WTC11 (cell line): ENCODE measurements at regions not wholly inside any gene's neighbourhood (a gene's known extent, or its start where the extent isn't known, plus 50 kb on each side); places are given as distances from the start of the nearest gene placed in this dataset.

Source experiments
- ATAC-seq: fragments of 200-7000 bp; cut with Tn5 transposase; 2 replicates; pipeline ENCODE4 v1.10.0; 2021; ENCODE audit warnings: mild to moderate bottlenecking, moderate library complexity
- CTCF ChIA-PET: fragments of 300-600 bp; sonication (Branson Sonifier 250); formaldehyde crosslinking; loops from one replicate; lab custom pipeline; 2021; ENCODE audit warnings: antibody characterized with exemption; lab: Charles Lee
- POLR2A ChIA-PET: fragments of 350-600 bp; sonication (Branson Sonifier 250); formaldehyde crosslinking; loops from one replicate; lab custom pipeline; 2021; ENCODE audit warnings: antibody characterized with exemption; lab: Charles Lee
- DNase-seq: peaks from one replicate; pipeline ENCODE4 v3.0.0; 2021; ENCODE audit warnings: low spot score
- H3K27ac Mint-ChIP-seq: 2 replicates; pipeline ENCODE4 v1.8.0; 2021; ENCODE audit warnings: mixed read lengths
- H3K27me3 Mint-ChIP-seq: 2 replicates; pipeline ENCODE4 v1.8.0; 2021; ENCODE audit warnings: low read depth, mild to moderate bottlenecking, moderate library complexity, mixed read lengths
- H3K36me3 Mint-ChIP-seq: 2 replicates; pipeline ENCODE4 v1.8.0; 2021; ENCODE audit warnings: mixed read lengths
- H3K4me1 Mint-ChIP-seq: 2 replicates; pipeline ENCODE4 v1.8.0; 2022; ENCODE audit warnings: mixed read lengths
- H3K4me3 Mint-ChIP-seq: 2 replicates; pipeline ENCODE4 v1.8.0; 2021; ENCODE audit warnings: mild to moderate bottlenecking, moderate library complexity, mixed read lengths
- H3K9me3 Mint-ChIP-seq: 2 replicates; pipeline ENCODE4 v1.8.0; 2021; ENCODE audit warnings: mixed read lengths
- ARID4B ChIP-seq: sonication (generic); formaldehyde crosslinking; IDR thresholded peaks from 2 replicates; pipeline ENCODE4 v1.8.0; 2023; ENCODE audit warnings: missing genetic modification reagents, mild to moderate bottlenecking, borderline replicate concordance
- ATF2 ChIP-seq: sonication (generic); formaldehyde crosslinking; IDR thresholded peaks from 2 replicates; pipeline ENCODE4 v1.8.1; 2022; ENCODE audit warnings: low read depth, missing genetic modification reagents, borderline replicate concordance
- ETV6 ChIP-seq: sonication (generic); formaldehyde crosslinking; IDR thresholded peaks from 2 replicates; pipeline ENCODE4 v1.8.1; 2022; ENCODE audit warnings: mild to moderate bottlenecking, missing genetic modification reagents
- FOXK1 ChIP-seq: sonication (generic); formaldehyde crosslinking; IDR thresholded peaks from 2 replicates; pipeline ENCODE4 v1.8.0; 2022; ENCODE audit warnings: mild to moderate bottlenecking, moderate library complexity, missing genetic modification reagents
- FOXP4 ChIP-seq: sonication (generic); formaldehyde crosslinking; IDR thresholded peaks from 2 replicates; pipeline ENCODE4 v1.8.0; 2022; ENCODE audit warnings: mild to moderate bottlenecking, missing genetic modification reagents
- GRHL2 ChIP-seq: fragments of 250-450 bp; sonication (Bioruptor Pico); IDR thresholded peaks from 2 replicates; pipeline ENCODE4 v1.8.0; 2022; ENCODE audit warnings: mild to moderate bottlenecking, moderate library complexity; ENCODE audit not compliant: insufficient replicate concordance, severe bottlenecking
- GTF2I ChIP-seq: fragments of 250-450 bp; sonication (Bioruptor Pico); conservative IDR thresholded peaks from 2 replicates; pipeline ENCODE4 v1.4.0; 2021; ENCODE audit warnings: mild to moderate bottlenecking
- IRF2 ChIP-seq: sonication (generic); formaldehyde crosslinking; IDR thresholded peaks from 2 replicates; pipeline ENCODE4 v1.8.0; 2022; ENCODE audit warnings: low read depth, missing genetic modification reagents, borderline replicate concordance
- MXD4 ChIP-seq: fragments of 250-450 bp; sonication (Bioruptor Pico); IDR thresholded peaks from 2 replicates; pipeline ENCODE4 v1.8.0; 2021; ENCODE audit warnings: mild to moderate bottlenecking, moderate library complexity, borderline replicate concordance
- NR1H2 ChIP-seq: sonication (generic); formaldehyde crosslinking; IDR thresholded peaks from 2 replicates; pipeline ENCODE4 v1.9.0; 2021; ENCODE audit warnings: mild to moderate bottlenecking, moderate library complexity, missing genetic modification reagents
- TP53 ChIP-seq: sonication (generic); formaldehyde crosslinking; IDR thresholded peaks from 2 replicates; pipeline ENCODE4 v1.8.1; 2023; ENCODE audit warnings: mild to moderate bottlenecking, missing genetic modification reagents
- USF1 ChIP-seq: sonication (generic); formaldehyde crosslinking; IDR thresholded peaks from 2 replicates; pipeline ENCODE4 v1.8.0; 2022; ENCODE audit warnings: mild to moderate bottlenecking, missing genetic modification reagents
- ZNF138 ChIP-seq: sonication (generic); formaldehyde crosslinking; conservative IDR thresholded peaks from 2 replicates; pipeline ENCODE4 v1.8.1; 2022; ENCODE audit warnings: mild to moderate bottlenecking, moderate library complexity, missing genetic modification reagents
- ZNF396 ChIP-seq: fragments of 250-450 bp; sonication (Bioruptor Pico); IDR thresholded peaks from 2 replicates; pipeline ENCODE4 v1.8.0; 2021; ENCODE audit warnings: mild to moderate bottlenecking, moderate library complexity, borderline replicate concordance
- ZNF425 ChIP-seq: fragments of 250-450 bp; sonication (Bioruptor Pico); conservative IDR thresholded peaks from 2 replicates; pipeline ENCODE4 v1.9.0; 2021; ENCODE audit warnings: mild to moderate bottlenecking
- ZNF512 ChIP-seq: sonication (generic); formaldehyde crosslinking; IDR thresholded peaks from 2 replicates; pipeline ENCODE4 v1.8.1; 2022; ENCODE audit warnings: missing genetic modification reagents, borderline replicate concordance
- ZNF671 ChIP-seq: fragments of 250-450 bp; sonication (Bioruptor Pico); IDR thresholded peaks from 2 replicates; pipeline ENCODE4 v1.8.0; 2021; ENCODE audit warnings: mild to moderate bottlenecking

GRCh38 chr18:28792404-28793086 is 615.6 kb upstream of the CDH2 start (continued):
- TF ChIP-seq ZNF396 (CRISPR knock-in tag) (no peak), MXD4 (CRISPR knock-in tag) (no peak), ZNF138 (CRISPR knock-in tag) (no peak), GRHL2 (CRISPR knock-in tag) (no peak), TP53 (CRISPR knock-in tag) (no peak), IRF2 (CRISPR knock-in tag) (no peak), ARID4B (CRISPR knock-in tag) (no peak)

GRCh38 chr18:28791101-28791500 is 614.2 kb upstream of the CDH2 start:
- POLR2A ChIA-PET, result no interaction called here

GRCh38 chr18:28789502-28789901 is 612.6 kb upstream of the CDH2 start:
- H3K27me3 Mint-ChIP-seq, result no peaks in the 10 kb centered on the region
- ChIA-PET POLR2A (no interaction called here), CTCF (no interaction called here)
- no peak overlapping the region for H3K27ac Mint-ChIP-seq
- DNase-seq (no peak), ATAC-seq (no peak)
- no peak overlapping the region for H3K4me3 Mint-ChIP-seq
- H3K9me3 Mint-ChIP-seq, result no peaks in the 10 kb centered on the region
- peaks cover 14% of the 10 kb centered on the region for H3K4me1 Mint-ChIP-seq
- H3K36me3 Mint-ChIP-seq, result no peaks in the 10 kb centered on the region
- TF ChIP-seq USF1 (CRISPR knock-in tag), result no peak
- no peak for TF ChIP-seq ETV6 (CRISPR knock-in tag)
- TF ChIP-seq ZNF671, result no peak
- no peak for TF ChIP-seq ATF2
- TF ChIP-seq GTF2I, result no peak
- no peak for TF ChIP-seq FOXP4
- TF ChIP-seq NR1H2 (CRISPR knock-in tag), result no peak
- TF ChIP-seq ZNF425 (CRISPR knock-in tag), result no peak
- TF ChIP-seq ZNF512, result no peak

More at GRCh38 chr18:28791101-28791500, 614.2 kb upstream of the CDH2 start:
- Mint-ChIP-seq H3K36me3 (no peaks in the 10 kb centered on the region), H3K9me3 (no peaks in the 10 kb centered on the region), H3K27ac (no peak overlapping the region), H3K4me3 (no peak overlapping the region), H3K4me1 (peaks cover 14% of the 10 kb centered on the region), H3K27me3 (no peaks in the 10 kb centered on the region)
- ATAC-seq, result no peak
- DNase-seq, result no peak
- CTCF ChIA-PET, result interaction anchor here (0.7 kb wide), 1 partner anchor 126 kb away, joined by 3 read pairs; no protein-coding TSS in a partner anchor
- no peak for TF ChIP-seq FOXK1 (CRISPR knock-in tag)
